ENCODE measurements at regions not wholly inside any gene's neighbourhood (a gene's known extent, or its start where the extent isn't known, plus 50 kb on each side); places are given as distances from the start of the nearest gene placed in this dataset.
"Not testable (repeated sequence)": the region's sequence is repeated elsewhere in the genome, so short reads cannot be mapped to it uniquely, and the experiment has no call there.

- not testable (repeated sequence) for DNase-seq, H3K4me1 Mint-ChIP-seq, H3K27me3 Mint-ChIP-seq, H3K36me3 Mint-ChIP-seq, H3K4me3 Mint-ChIP-seq, H3K9me3 Mint-ChIP-seq, H3K27ac Mint-ChIP-seq
- CTCF ChIA-PET: interaction anchor here (0.6 kb wide), 1 partner anchor 86 kb away, joined by 3 read pairs; no protein-coding TSS in a partner anchor
These were observed 51.1 kb upstream of the BNC1 start for GRCh38 chr15:83335542-83335941.

DNA sequence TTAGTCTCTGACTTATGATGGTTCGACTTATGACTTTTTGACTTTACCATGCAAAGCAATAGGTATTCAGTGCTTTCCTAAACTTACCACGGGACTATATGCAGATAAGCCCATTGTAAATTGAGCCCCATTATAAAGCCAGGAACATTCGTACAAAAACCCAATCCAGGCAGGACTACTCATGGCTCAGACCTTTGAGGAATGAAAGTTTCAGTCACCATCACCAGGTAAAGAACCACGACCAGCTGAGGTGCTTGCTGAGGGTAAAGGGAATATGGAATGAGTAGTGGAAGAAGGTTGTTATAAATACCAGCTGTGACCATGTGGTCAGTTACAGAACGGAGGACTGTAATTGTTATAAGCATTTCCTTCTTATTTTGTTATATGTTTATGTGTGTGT lies 54.9 kb upstream of the BNC1 start:
- Mint-ChIP-seq H3K9me3 (peaks cover 7% of the 10 kb centered on the region), H3K36me3 (no peaks in the 10 kb centered on the region), H3K27me3 (peaks cover 4% of the 10 kb centered on the region), H3K27ac (no peak overlapping the region), H3K4me1 (no peaks in the 10 kb centered on the region), H3K4me3 (no peak overlapping the region)
- DNase-seq: no peak
- CTCF ChIA-PET: no interaction called here

DNA sequence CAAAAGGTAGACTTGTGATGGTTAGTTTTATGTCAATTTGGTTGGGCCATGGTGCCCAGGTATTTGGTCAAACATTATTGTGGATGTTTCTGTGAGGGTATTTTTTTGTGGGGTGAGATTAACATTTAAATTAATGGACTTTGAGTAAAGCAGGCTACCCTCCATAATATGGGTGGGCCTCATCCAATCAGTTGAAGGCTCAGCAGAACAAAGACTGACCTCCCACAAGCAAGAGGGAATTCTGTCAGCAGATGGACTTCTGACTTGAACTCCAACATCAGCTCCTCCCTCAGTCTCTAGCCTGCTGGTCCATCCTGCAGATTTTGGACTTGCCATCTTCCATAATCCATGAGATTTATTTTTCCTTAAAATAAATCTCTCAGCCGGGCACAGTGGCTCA lies 55.6 kb upstream of the BNC1 start:
- H3K27me3 Mint-ChIP-seq: peaks cover 4% of the 10 kb centered on the region
- DNase-seq: no peak
- no peaks in the 10 kb centered on the region for H3K4me1 Mint-ChIP-seq
- CTCF ChIA-PET: no interaction called here
- no peak overlapping the region for H3K27ac Mint-ChIP-seq
- H3K4me3 Mint-ChIP-seq: no peak overlapping the region
- H3K36me3 Mint-ChIP-seq: no peaks in the 10 kb centered on the region
- peaks cover 7% of the 10 kb centered on the region for H3K9me3 Mint-ChIP-seq

DNA sequence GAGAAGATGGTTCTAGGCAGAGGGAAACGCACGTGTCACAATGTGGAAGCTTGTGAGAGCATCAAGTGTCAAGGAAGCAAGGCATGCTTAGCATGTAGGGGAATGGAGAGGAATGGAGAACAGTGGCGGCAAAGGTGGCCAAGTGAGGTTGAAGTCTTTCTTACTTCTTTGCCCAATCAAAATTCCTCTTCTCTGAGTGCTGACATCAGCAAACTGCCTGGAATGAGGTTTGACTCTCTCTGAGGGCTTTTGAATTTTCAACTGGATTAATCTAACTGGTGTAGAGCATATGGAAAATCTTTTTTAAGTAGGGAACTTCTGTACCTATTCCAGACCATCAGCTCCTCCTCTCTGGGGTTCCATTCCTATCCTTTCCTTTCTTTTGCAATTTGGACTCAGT lies 61.9 kb upstream of the BNC1 start:
- H3K9me3 Mint-ChIP-seq: no peaks in the 10 kb centered on the region

DNA sequence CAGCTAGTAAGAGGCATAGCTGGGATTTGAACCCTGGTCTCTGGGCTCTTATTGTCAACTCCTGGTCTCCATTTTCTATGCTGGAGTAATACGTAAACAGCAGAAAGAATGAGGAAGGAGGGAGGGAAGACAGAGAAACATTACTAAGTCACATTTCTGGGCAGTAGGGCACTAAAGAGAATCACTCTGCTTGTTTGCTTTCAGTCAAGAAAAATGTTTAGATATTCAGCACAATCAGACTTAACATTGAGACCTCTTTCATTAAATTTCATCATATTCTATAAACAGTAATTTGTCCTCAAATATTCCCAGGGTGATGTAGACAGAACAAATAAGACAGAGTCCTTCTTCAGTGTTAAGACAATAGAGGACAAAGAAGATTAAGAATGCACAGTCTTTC lies 67.7 kb upstream of the BNC1 start:
- Mint-ChIP-seq H3K27ac (no peak overlapping the region), H3K27me3 (no peaks in the 10 kb centered on the region), H3K4me1 (no peaks in the 10 kb centered on the region), H3K36me3 (no peaks in the 10 kb centered on the region), H3K4me3 (no peak overlapping the region), H3K9me3 (no peaks in the 10 kb centered on the region)
- no peak for DNase-seq
- CTCF ChIA-PET: no interaction called here

More for the DNA sequence above, 61.9 kb upstream of the BNC1 start:
- H3K36me3 Mint-ChIP-seq: no peaks in the 10 kb centered on the region
- no peak overlapping the region for H3K27ac Mint-ChIP-seq
- H3K4me1 Mint-ChIP-seq: no peaks in the 10 kb centered on the region
- DNase-seq: no peak
- no peak overlapping the region for H3K4me3 Mint-ChIP-seq
- CTCF ChIA-PET: no interaction called here
- peaks cover 4% of the 10 kb centered on the region for H3K27me3 Mint-ChIP-seq

GRCh38 chr15:83356501-83357399 lies 72.3 kb upstream of the BNC1 start:
- CTCF ChIA-PET: no interaction called here
- Mint-ChIP-seq H3K4me3 (no peak overlapping the region), H3K27ac (no peak overlapping the region)

GRCh38 chr15:83358972-83359564 lies 74.6 kb upstream of the BNC1 start:
- no peak overlapping the region for H3K4me3 Mint-ChIP-seq
- no peak for DNase-seq
- H3K36me3 Mint-ChIP-seq: no peaks in the 10 kb centered on the region
- H3K9me3 Mint-ChIP-seq: no peaks in the 10 kb centered on the region
- CTCF ChIA-PET: no interaction called here
- H3K27ac Mint-ChIP-seq: no peak overlapping the region
- no peaks in the 10 kb centered on the region for H3K4me1 Mint-ChIP-seq
- H3K27me3 Mint-ChIP-seq: peaks cover 6% of the 10 kb centered on the region

More at GRCh38 chr15:83356501-83357399, 72.3 kb upstream of the BNC1 start:
- H3K27me3 Mint-ChIP-seq: no peaks in the 10 kb centered on the region
- no peaks in the 10 kb centered on the region for H3K4me1 Mint-ChIP-seq
- no peaks in the 10 kb centered on the region for H3K9me3 Mint-ChIP-seq
- H3K36me3 Mint-ChIP-seq: no peaks in the 10 kb centered on the region
- no peak for DNase-seq

DNA sequence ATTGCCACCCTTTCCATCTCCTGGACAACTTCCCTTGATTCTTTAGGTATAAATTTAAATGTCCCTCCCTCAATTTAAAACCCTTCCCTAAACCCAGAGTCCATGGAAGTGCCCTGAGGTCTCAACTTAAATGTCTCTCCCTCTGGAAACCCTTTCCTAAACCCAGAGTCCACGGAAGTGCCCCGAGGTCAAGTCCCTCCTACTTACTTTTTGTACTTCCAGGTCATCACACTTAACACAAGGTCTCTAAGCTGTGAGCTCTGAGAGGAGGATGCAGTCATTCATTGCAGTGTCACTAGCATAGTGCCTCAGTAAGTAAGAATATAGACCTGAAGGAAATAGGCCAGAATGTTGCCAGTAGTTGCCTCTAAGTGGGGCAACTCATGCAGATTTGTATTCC lies 78.2 kb upstream of the BNC1 start:
- peaks cover 34% of the 10 kb centered on the region for H3K27me3 Mint-ChIP-seq
- no peak overlapping the region for H3K27ac Mint-ChIP-seq
- no peaks in the 10 kb centered on the region for H3K9me3 Mint-ChIP-seq
- no peaks in the 10 kb centered on the region for H3K36me3 Mint-ChIP-seq
- CTCF ChIA-PET: no interaction called here
- peaks cover 11% of the 10 kb centered on the region for H3K4me1 Mint-ChIP-seq
- DNase-seq: no peak
- no peak overlapping the region for H3K4me3 Mint-ChIP-seq

DNA sequence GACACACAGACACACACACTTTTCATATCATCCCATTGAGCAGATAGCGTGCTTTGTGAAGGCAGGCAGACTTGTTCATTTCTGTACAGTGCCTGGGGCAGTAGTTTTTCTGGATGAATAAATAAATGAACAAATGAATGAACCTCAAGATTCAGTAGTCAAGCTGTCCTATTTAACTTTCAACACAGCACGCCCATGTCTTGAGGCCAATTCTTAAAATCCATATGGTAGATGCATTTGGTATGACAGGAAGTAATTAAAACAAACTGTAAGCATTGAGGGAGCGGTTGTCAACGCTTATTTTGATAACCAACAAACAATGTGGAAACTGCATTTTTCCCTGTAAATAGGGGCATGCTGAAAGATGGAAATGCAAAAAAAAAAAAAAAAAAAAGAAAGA lies 80.0 kb upstream of the BNC1 start:
- H3K36me3 Mint-ChIP-seq: no peaks in the 10 kb centered on the region
- CTCF ChIA-PET: interaction anchor here (0.6 kb wide), 1 partner anchor 37 kb away, joined by 3 read pairs; no protein-coding TSS in a partner anchor
- H3K9me3 Mint-ChIP-seq: no peaks in the 10 kb centered on the region
- no peak for DNase-seq
- H3K4me3 Mint-ChIP-seq: no peak overlapping the region
- H3K27ac Mint-ChIP-seq: no peak overlapping the region
- H3K27me3 Mint-ChIP-seq: peaks cover 46% of the 10 kb centered on the region
- peaks cover 11% of the 10 kb centered on the region for H3K4me1 Mint-ChIP-seq

- H3K4me3 Mint-ChIP-seq: peak overlapping the region; percentile 13
- no peak overlapping the region for H3K27ac Mint-ChIP-seq
- no peaks in the 10 kb centered on the region for H3K9me3 Mint-ChIP-seq
- CTCF ChIA-PET: interaction anchor here (0.9 kb wide), 1 partner anchor 10 kb away, joined by 3 read pairs; no protein-coding TSS in a partner anchor
- H3K36me3 Mint-ChIP-seq: no peaks in the 10 kb centered on the region
- H3K4me1 Mint-ChIP-seq: peaks cover 11% of the 10 kb centered on the region
- peak; percentile 30 for DNase-seq
- peaks cover 49% of the 10 kb centered on the region for H3K27me3 Mint-ChIP-seq
These were observed 81.0 kb upstream of the BNC1 start for GRCh38 chr15:83365370-83365938.

DNA sequence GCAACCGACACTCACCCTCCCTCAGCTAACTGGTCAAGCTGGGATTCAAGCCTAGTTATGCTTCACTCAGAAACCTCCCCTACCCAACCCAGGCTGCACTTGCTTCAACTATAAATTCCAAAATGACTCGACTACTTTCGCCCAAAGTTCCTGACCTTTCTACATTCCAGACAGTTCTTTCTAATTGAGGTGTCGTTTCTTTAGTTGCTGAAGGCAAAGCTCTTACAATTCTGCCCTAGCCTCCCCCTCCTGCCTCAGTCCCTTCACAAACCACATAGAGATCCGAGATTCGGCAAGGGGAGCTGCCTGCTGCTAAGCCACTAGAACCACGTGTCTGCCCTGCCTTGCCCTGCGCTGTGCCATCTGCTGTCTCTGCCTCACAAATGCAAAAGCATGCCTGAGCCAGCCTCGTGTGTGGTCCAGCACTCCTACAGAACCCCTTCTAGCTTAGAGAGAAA lies 74.7 kb upstream of the SH3GL3 start:
- no peaks in the 10 kb centered on the region for H3K4me1 Mint-ChIP-seq
- DNase-seq: no peak
- H3K9me3 Mint-ChIP-seq: no peaks in the 10 kb centered on the region
- H3K27ac Mint-ChIP-seq: no peak overlapping the region
- no peaks in the 10 kb centered on the region for H3K36me3 Mint-ChIP-seq
- H3K27me3 Mint-ChIP-seq: peaks cover 57% of the 10 kb centered on the region
- CTCF ChIA-PET: interaction anchor here (1.3 kb wide), 1 partner anchor 124 kb away, joined by 5 read pairs; no protein-coding TSS in a partner anchor
- H3K4me3 Mint-ChIP-seq: no peak overlapping the region

DNA sequence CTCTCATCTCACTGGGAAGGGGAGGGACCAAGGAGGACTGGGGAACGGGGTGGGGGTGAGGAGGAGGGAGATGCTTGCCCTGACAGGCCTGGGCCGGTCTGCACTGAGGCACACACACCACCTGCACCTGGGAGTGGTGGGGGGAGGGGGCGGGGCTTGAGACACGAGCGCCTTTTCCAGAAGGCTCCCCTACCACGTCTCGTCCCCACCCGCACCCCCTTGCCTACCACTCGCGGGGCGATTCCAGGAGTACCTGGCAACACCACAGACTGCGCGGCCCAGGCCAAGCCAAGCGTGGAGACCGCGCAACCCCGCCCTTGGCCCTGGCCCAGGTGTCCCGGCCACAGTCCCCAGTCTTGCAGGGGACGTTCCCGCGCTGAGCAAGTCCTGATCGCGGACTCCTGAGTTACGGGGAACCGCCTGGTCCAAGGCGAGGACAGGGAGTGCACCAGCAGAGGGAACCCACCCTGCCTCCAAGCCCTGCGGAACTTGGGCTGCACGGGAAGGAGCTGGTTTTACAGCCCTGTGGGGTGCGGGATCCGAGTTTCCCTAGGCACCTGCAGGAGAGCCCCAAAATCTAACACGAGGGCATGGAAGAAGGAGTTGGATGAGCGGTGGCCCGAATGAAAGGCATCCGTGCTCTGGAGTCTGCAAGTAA lies 68.1 kb upstream of the SH3GL3 start:
- no peak overlapping the region for H3K27ac Mint-ChIP-seq
- no peaks in the 10 kb centered on the region for H3K36me3 Mint-ChIP-seq
- DNase-seq: no peak
- H3K4me1 Mint-ChIP-seq: no peaks in the 10 kb centered on the region
- no peak overlapping the region for H3K4me3 Mint-ChIP-seq
- CTCF ChIA-PET: no interaction called here
- H3K27me3 Mint-ChIP-seq: peaks cover 46% of the 10 kb centered on the region
- H3K9me3 Mint-ChIP-seq: no peaks in the 10 kb centered on the region

DNA sequence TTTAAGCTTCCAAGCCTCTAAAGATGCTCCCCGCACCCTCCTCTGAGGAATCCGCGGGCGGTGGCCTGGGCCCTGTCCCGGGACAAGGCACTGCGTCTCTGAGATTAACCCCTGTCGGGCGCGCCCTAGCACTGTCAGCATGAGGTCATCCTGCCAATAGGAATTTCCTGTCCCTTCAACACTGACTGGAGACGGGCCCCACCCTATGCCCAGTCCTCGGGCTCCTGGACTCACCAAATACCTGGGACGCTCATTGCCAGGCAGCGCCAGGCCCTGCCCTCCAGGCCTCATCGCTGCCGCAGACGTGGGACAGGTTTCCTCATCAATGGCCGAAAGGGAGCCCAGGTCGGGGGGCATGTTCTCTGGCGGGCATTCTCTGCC lies 67.6 kb upstream of the SH3GL3 start:
- CTCF ChIA-PET: no interaction called here
- Mint-ChIP-seq H3K36me3 (no peaks in the 10 kb centered on the region), H3K27ac (no peak overlapping the region), H3K4me1 (no peaks in the 10 kb centered on the region), H3K9me3 (no peaks in the 10 kb centered on the region), H3K27me3 (peaks cover 41% of the 10 kb centered on the region), H3K4me3 (no peak overlapping the region)
- no peak for DNase-seq

- Mint-ChIP-seq H3K4me1 (no peaks in the 10 kb centered on the region), H3K27ac (no peak overlapping the region), H3K36me3 (no peaks in the 10 kb centered on the region), H3K27me3 (peaks cover 41% of the 10 kb centered on the region), H3K4me3 (no peak overlapping the region), H3K9me3 (no peaks in the 10 kb centered on the region)
- no peak for DNase-seq
- CTCF ChIA-PET: interaction anchor here (0.9 to 2.7 kb wide), 6 partner anchors 11 to 369 kb away, joined by 3 to 19 read pairs (median 4); no protein-coding TSS in a partner anchor
These were observed 67.1 kb upstream of the SH3GL3 start for GRCh38 chr15:83380059-83380458.

Data from activated naive CD4-positive, alpha-beta T cell treated with anti-CD3 and anti-CD28 coated beads, Interleukin-2, amount 10 ng/mL, durations not matched to agents 7 days and 5 days (primary cell).